GM12864 (cell line): ENCODE measurements at regions not wholly inside any gene's neighbourhood (a gene's known extent, or its start where the extent isn't known, plus 50 kb on each side); places are given as distances from the start of the nearest gene placed in this dataset.

ENCODE experiments used
- DNase-seq: peaks from one replicate; pipeline ENCODE4 v3.0.0-alpha.2; 2011; ENCODE audit warnings: low read depth
- H3K4me3 ChIP-seq: 2 replicates; pipeline ENCODE4 v1.5.1; 2011; ENCODE audit warnings: mild to moderate bottlenecking, low read depth, low read length, control low read depth
- TF ChIP-seq, protein P1 (sequence below): IDR thresholded peaks from 2 replicates; pipeline ENCODE4 v1.5.1; 2011; ENCODE audit warnings: low read depth, mild to moderate bottlenecking, moderate library complexity, low read length, control low read depth, inconsistent platforms; ENCODE audit errors: missing control alignments

GRCh38 chr3:3264796-3265195 is 85.3 kb upstream of the CRBN start:
- no peak for DNase-seq
- H3K4me3 ChIP-seq, result no peak overlapping the region
- TF ChIP-seq, protein P1, sequence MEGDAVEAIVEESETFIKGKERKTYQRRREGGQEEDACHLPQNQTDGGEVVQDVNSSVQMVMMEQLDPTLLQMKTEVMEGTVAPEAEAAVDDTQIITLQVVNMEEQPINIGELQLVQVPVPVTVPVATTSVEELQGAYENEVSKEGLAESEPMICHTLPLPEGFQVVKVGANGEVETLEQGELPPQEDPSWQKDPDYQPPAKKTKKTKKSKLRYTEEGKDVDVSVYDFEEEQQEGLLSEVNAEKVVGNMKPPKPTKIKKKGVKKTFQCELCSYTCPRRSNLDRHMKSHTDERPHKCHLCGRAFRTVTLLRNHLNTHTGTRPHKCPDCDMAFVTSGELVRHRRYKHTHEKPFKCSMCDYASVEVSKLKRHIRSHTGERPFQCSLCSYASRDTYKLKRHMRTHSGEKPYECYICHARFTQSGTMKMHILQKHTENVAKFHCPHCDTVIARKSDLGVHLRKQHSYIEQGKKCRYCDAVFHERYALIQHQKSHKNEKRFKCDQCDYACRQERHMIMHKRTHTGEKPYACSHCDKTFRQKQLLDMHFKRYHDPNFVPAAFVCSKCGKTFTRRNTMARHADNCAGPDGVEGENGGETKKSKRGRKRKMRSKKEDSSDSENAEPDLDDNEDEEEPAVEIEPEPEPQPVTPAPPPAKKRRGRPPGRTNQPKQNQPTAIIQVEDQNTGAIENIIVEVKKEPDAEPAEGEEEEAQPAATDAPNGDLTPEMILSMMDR, result no peak

DNA sequence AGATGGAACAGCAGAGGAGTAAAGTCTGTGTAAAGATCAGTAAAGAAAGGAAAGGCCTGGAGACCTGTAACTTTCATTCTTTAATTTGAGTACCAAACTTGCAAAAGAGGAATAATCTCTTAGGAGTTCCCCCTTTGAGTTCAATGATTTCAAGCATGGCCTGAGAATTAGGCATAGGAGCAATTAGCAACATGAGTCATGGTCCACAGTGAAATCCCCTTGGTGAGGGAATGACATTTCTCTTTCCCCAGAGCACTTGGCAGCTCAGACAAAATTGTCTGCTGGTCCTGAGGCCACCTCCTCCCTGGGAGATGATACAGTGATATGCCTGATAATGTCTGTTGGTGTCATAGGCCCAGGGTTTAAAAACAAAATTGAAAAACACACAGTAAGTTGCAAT is 81.4 kb upstream of the CRBN start:
- DNase-seq, result no peak

GRCh38 chr3:3259181-3259580 is 79.7 kb upstream of the CRBN start:
- no peak for DNase-seq
- TF ChIP-seq, protein P1, result no peak
- H3K4me3 ChIP-seq, result no peak overlapping the region

More for the DNA sequence above, 81.4 kb upstream of the CRBN start:
- TF ChIP-seq, protein P1, result no peak
- H3K4me3 ChIP-seq, result no peak overlapping the region

GRCh38 chr3:3258281-3258680 is 78.8 kb upstream of the CRBN start:
- H3K4me3 ChIP-seq, result no peak overlapping the region
- DNase-seq, result no peak
- TF ChIP-seq, protein P1, result no peak

GRCh38 chr3:3241596-3241995 is 62.1 kb upstream of the CRBN start:
- DNase-seq, result no peak
- no peak overlapping the region for H3K4me3 ChIP-seq
- TF ChIP-seq, protein P1, result no peak

DNA sequence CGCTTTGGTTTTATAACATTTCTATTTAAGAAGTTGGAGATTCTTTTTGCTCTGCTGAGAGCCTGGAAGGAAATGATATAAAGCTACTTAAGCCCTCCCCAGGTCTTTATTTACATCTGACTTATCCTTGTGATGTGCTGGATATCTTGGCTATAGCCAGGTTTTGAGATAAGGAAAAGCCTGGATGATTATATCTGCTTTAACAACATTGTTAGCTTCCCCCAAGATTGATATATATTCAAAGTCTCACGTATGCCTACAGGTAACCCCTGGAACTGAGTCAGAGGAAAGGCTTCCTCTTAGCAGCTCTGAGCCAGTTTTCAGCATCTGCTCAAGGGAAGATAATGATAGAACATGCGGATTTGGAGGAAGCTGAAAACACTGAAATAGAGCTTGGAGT is 61.5 kb upstream of the CRBN start:
- DNase-seq, result no peak
- TF ChIP-seq, protein P1, result no peak
- H3K4me3 ChIP-seq, result no peak overlapping the region

- DNase-seq, result no peak
- no peak overlapping the region for H3K4me3 ChIP-seq
- TF ChIP-seq, protein P1, result no peak
Observed at GRCh38 chr3:3237979-3238378, 58.5 kb upstream of the CRBN start.
